OCI-LY1 (cell line): ENCODE measurements at regions not wholly inside any gene's neighbourhood (a gene's known extent, or its start where the extent isn't known, plus 50 kb on each side); places are given as distances from the start of the nearest gene placed in this dataset.

ENCODE experiments used
- EZH2 ChIP-seq: fragments of 200-600 bp; sonication (generic), shearing (Covaris generic); IDR thresholded peaks from 2 replicates; pipeline ENCODE4 v1.8.0; 2017; ENCODE audit warnings: borderline replicate concordance, mixed run types, mild to moderate bottlenecking, antibody characterized with exemption, low read length, moderate library complexity, mixed read lengths
- TF ChIP-seq, protein P1 (sequence below): fragments of 200-600 bp; sonication (generic), shearing (Covaris generic); IDR thresholded peaks from 2 replicates; pipeline ENCODE4 v1.5.1; 2017; ENCODE audit warnings: mild to moderate bottlenecking, antibody characterized with exemption, low read length, moderate library complexity, mixed read lengths

GRCh38 chr15:81966631-81967030 lies 79.2 kb downstream of the MEX3B start:
- TF ChIP-seq EZH2 = no peak
- TF ChIP-seq, protein P1, sequence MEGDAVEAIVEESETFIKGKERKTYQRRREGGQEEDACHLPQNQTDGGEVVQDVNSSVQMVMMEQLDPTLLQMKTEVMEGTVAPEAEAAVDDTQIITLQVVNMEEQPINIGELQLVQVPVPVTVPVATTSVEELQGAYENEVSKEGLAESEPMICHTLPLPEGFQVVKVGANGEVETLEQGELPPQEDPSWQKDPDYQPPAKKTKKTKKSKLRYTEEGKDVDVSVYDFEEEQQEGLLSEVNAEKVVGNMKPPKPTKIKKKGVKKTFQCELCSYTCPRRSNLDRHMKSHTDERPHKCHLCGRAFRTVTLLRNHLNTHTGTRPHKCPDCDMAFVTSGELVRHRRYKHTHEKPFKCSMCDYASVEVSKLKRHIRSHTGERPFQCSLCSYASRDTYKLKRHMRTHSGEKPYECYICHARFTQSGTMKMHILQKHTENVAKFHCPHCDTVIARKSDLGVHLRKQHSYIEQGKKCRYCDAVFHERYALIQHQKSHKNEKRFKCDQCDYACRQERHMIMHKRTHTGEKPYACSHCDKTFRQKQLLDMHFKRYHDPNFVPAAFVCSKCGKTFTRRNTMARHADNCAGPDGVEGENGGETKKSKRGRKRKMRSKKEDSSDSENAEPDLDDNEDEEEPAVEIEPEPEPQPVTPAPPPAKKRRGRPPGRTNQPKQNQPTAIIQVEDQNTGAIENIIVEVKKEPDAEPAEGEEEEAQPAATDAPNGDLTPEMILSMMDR = no peak
